ENCODE measurements at regions not wholly inside any gene's neighbourhood (a gene's known extent, or its start where the extent isn't known, plus 50 kb on each side); places are given as distances from the start of the nearest gene placed in this dataset.

DNA sequence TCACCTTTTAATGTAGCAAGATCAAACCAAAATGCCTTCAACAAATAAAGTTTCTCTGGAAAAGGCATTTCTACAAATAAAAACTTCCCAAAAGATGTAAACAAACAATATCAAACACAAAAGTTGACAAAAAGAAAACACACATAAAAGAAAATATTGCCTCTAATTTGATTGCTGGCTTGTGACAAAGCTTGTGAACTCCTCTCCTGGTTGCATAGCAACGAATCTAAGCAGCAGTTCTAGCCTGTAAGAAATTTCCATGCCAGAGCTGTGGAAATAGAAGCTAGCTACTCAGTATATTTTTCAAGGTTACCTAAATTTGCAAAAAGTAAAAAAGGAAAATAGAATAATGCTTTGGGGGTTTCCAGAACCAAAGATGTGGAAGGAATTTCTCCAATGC is 173.9 kb upstream of the CDK1 start:
- DNase-seq = no peak
- Histone ChIP-seq H3F3A (ENCODE audit: insufficient read depth, low read depth) (no peaks in the 10 kb centered on the region), H3K9me2 (ENCODE audit: insufficient read depth) (no peaks in the 10 kb centered on the region), H3K27ac (no peak overlapping the region), H3K4me2 (no peak overlapping the region), H3K27me3 (ENCODE audit: insufficient read depth, low read depth) (no peaks in the 10 kb centered on the region), H4K20me1 (ENCODE audit: insufficient read depth) (no peaks in the 10 kb centered on the region), H3K9me3 (ENCODE audit: insufficient read depth, low read depth) (no peaks in the 10 kb centered on the region; the same call in 1 of the 2 replicates), H3K36me3 (ENCODE audit: low read depth) (no peaks in the 10 kb centered on the region), H3K4me1 (replicated peaks; ENCODE audit: insufficient read depth) (no peaks in the 10 kb centered on the region), H2AFZ (no peak overlapping the region), H3K4me3 (no peak overlapping the region), H3K79me2 (ENCODE audit: low read depth) (no peaks in the 10 kb centered on the region)
- TF ChIP-seq CTCF (conservative IDR thresholded peaks at IDR 0.05) = no peak
- TF ChIP-seq EZH2 (IDR thresholded peaks at IDR 0.05; ENCODE audit: low read depth) = no peak
- intact Hi-C loops (cut with micrococcal nuclease; ENCODE audit: unreplicated experiment) = no loop called here
- no TSS peak for BruUV-seq (replicated peaks)
- ChIA-PET POLR2A (ENCODE audit: unreplicated experiment) (no interaction called here), CTCF (no interaction called here)

DNA sequence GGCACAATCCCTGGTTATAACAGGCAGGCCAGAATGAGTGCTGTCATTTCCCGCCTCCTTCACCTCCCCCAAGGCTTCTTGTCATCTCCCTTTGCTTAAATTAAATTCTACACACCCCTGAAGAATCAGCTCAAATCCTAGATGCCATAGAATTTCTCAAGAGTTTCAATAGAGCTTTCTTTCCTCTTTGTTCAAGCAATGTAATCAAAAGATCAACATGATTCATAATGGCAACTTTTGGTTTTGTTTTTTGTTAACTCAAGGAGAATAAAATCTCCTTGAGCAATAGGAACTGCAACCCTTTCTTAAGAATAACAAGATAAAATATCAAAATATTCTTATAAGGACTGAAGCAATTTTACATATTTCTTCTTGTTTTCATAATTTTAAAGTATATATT is 180.8 kb upstream of the CDK1 start:
- Histone ChIP-seq H3K36me3 (ENCODE audit: low read depth) (no peaks in the 10 kb centered on the region), H3K4me2 (no peak overlapping the region), H3K27me3 (ENCODE audit: insufficient read depth, low read depth) (no peaks in the 10 kb centered on the region), H3K79me2 (ENCODE audit: low read depth) (no peaks in the 10 kb centered on the region), H4K20me1 (ENCODE audit: insufficient read depth) (no peaks in the 10 kb centered on the region), H3K27ac (no peak overlapping the region), H3K4me3 (no peak overlapping the region), H3K4me1 (replicated peaks; ENCODE audit: insufficient read depth) (no peaks in the 10 kb centered on the region), H3K9me3 (ENCODE audit: insufficient read depth, low read depth) (no peaks in the 10 kb centered on the region; the same call in 1 of the 2 replicates), H2AFZ (no peak overlapping the region), H3F3A (ENCODE audit: insufficient read depth, low read depth) (no peaks in the 10 kb centered on the region), H3K9me2 (ENCODE audit: insufficient read depth) (no peaks in the 10 kb centered on the region)
- ChIA-PET POLR2A (ENCODE audit: unreplicated experiment) (no interaction called here), CTCF (no interaction called here)
- TF ChIP-seq CTCF (conservative IDR thresholded peaks at IDR 0.05) (no peak), EZH2 (IDR thresholded peaks at IDR 0.05; ENCODE audit: low read depth) (no peak)
- BruUV-seq (replicated peaks) = no TSS peak
- DNase-seq = no peak
- intact Hi-C loops (cut with micrococcal nuclease; ENCODE audit: unreplicated experiment) = no loop called here

GRCh38 chr10:60595852-60596251 is 182.4 kb upstream of the CDK1 start:
- TF ChIP-seq EZH2 (IDR thresholded peaks at IDR 0.05; ENCODE audit: low read depth) (no peak), CTCF (conservative IDR thresholded peaks at IDR 0.05) (no peak)
- Histone ChIP-seq H3K4me2 (no peak overlapping the region), H2AFZ (no peak overlapping the region), H4K20me1 (ENCODE audit: insufficient read depth) (no peaks in the 10 kb centered on the region), H3K27ac (no peak overlapping the region), H3K4me3 (no peak overlapping the region), H3K9me3 (ENCODE audit: insufficient read depth, low read depth) (no peaks in the 10 kb centered on the region; the same call in 1 of the 2 replicates), H3K36me3 (ENCODE audit: low read depth) (no peaks in the 10 kb centered on the region), H3K9me2 (ENCODE audit: insufficient read depth) (no peaks in the 10 kb centered on the region), H3K4me1 (replicated peaks; ENCODE audit: insufficient read depth) (no peaks in the 10 kb centered on the region), H3F3A (ENCODE audit: insufficient read depth, low read depth) (no peaks in the 10 kb centered on the region), H3K27me3 (ENCODE audit: insufficient read depth, low read depth) (no peaks in the 10 kb centered on the region), H3K79me2 (ENCODE audit: low read depth) (no peaks in the 10 kb centered on the region)
- intact Hi-C loops (cut with micrococcal nuclease; ENCODE audit: unreplicated experiment) = no loop called here
- ChIA-PET POLR2A (ENCODE audit: unreplicated experiment) (no interaction called here), CTCF (no interaction called here)
- no TSS peak for BruUV-seq (replicated peaks)
- no peak for DNase-seq

All from PC-9 (cell line).